ENCODE measurements at regions not wholly inside any gene's neighbourhood (a gene's known extent, or its start where the extent isn't known, plus 50 kb on each side); places are given as distances from the start of the nearest gene placed in this dataset.

- no peak for DNase-seq
- 90% methylated on average over 17 of the region's 22 CpGs for WGBS (ENCODE audit: insufficient coverage)
- no peaks in the 10 kb centered on the region for H3K9me3 ChIP-seq (replicated peaks in 1 of 2; ENCODE audit: control insufficient read depth in 1 of 2, insufficient read depth in 1 of 2, low read length in 2 of 2)
- Mint-ChIP-seq H3K9me3 (peaks cover 0 to 3% (median 0%) of the 10 kb centered on the region in 7 donors), H3K27me3 (ENCODE audit: low read depth in 3 of 3) (peaks cover 3 to 19% (median 13%) of the 10 kb centered on the region in 3 donors), H3K4me3 (no peak overlapping the region), H3K4me1 (peaks cover 3% of the 10 kb centered on the region), H3K27ac (no peak overlapping the region), H3K36me3 (no peaks in the 10 kb centered on the region)
- H3K4me3 ChIP-seq (replicated peaks in 1 of 3; ENCODE audit: low read depth in 2 of 3, low read length in 3 of 3), result no peak overlapping the region
- intact Hi-C loops (cut with micrococcal nuclease), result no loop called here
- H3K27ac ChIP-seq (ENCODE audit: low read depth in 1 of 2, low read length in 2 of 2), result no peak overlapping the region
- H3K79me2 ChIP-seq (ENCODE audit: insufficient read depth, low read length), result no peaks in the 10 kb centered on the region
- no peak overlapping the region for H2AFZ ChIP-seq (ENCODE audit: insufficient read depth, low read depth, low read length, poor library complexity, severe bottlenecking)
- no peaks in the 10 kb centered on the region for H3K4me1 ChIP-seq (ENCODE audit: control insufficient read depth in 1 of 2, insufficient read depth in 2 of 2, low read length in 2 of 2)
- no peak overlapping the region for H3K9ac ChIP-seq (ENCODE audit: insufficient read depth, low read length, poor library complexity, severe bottlenecking)
- H3K36me3 ChIP-seq (replicated peaks in 1 of 2; ENCODE audit: control insufficient read depth in 1 of 2, insufficient read depth in 2 of 2, low read length in 2 of 2), result no peaks in the 10 kb centered on the region
- H3K27me3 ChIP-seq (ENCODE audit: control insufficient read depth in 2 of 2, insufficient read depth in 2 of 2, low read length in 2 of 2), result no peaks in the 10 kb centered on the region
- H4K20me1 ChIP-seq (ENCODE audit: insufficient read depth, low read length), result no peaks in the 10 kb centered on the region
- H3K4me2 ChIP-seq (replicated peaks; ENCODE audit: extremely low read depth, low read length, poor library complexity, severe bottlenecking), result no peak overlapping the region
- no peak for TF ChIP-seq CTCF (IDR thresholded peaks at IDR 0.05)
These were observed 73.0 kb upstream of the PCSK6 start for GRCh38 chr15:101562428-101563059.

GRCh38 chr15:101561584-101561906, 72.0 kb upstream of the PCSK6 start:
- H3K9me3 ChIP-seq (replicated peaks in 1 of 2; ENCODE audit: control insufficient read depth in 1 of 2, insufficient read depth in 1 of 2, low read length in 2 of 2), result no peaks in the 10 kb centered on the region
- no peak overlapping the region for H2AFZ ChIP-seq (ENCODE audit: insufficient read depth, low read depth, low read length, poor library complexity, severe bottlenecking)
- WGBS (ENCODE audit: insufficient coverage), result 84% methylated on average over 13 of the region's 15 CpGs
- H3K9me3 Mint-ChIP-seq, result peaks cover 0 to 1% (median 0%) of the 10 kb centered on the region in 7 donors
- H3K27me3 Mint-ChIP-seq (ENCODE audit: low read depth in 3 of 3), result peaks cover 3 to 14% (median 13%) of the 10 kb centered on the region in 3 donors
- no peak overlapping the region for H3K4me3 ChIP-seq (replicated peaks in 1 of 3; ENCODE audit: low read depth in 2 of 3, low read length in 3 of 3)
- intact Hi-C loops (cut with micrococcal nuclease), result no loop called here
- no peak overlapping the region for H3K4me2 ChIP-seq (replicated peaks; ENCODE audit: extremely low read depth, low read length, poor library complexity, severe bottlenecking)
- no peaks in the 10 kb centered on the region for H3K36me3 ChIP-seq (replicated peaks in 1 of 2; ENCODE audit: control insufficient read depth in 1 of 2, insufficient read depth in 2 of 2, low read length in 2 of 2)
- H4K20me1 ChIP-seq (ENCODE audit: insufficient read depth, low read length), result no peaks in the 10 kb centered on the region
- no peaks in the 10 kb centered on the region for H3K79me2 ChIP-seq (ENCODE audit: insufficient read depth, low read length)
- no peak overlapping the region for H3K4me3 Mint-ChIP-seq
- DNase-seq, result no peak
- TF ChIP-seq CTCF (IDR thresholded peaks at IDR 0.05), result no peak
- no peak overlapping the region for H3K27ac Mint-ChIP-seq
- H3K27me3 ChIP-seq (ENCODE audit: control insufficient read depth in 2 of 2, insufficient read depth in 2 of 2, low read length in 2 of 2), result no peaks in the 10 kb centered on the region
- H3K4me1 ChIP-seq (ENCODE audit: control insufficient read depth in 1 of 2, insufficient read depth in 2 of 2, low read length in 2 of 2), result no peaks in the 10 kb centered on the region
- H3K27ac ChIP-seq (ENCODE audit: low read depth in 1 of 2, low read length in 2 of 2), result no peak overlapping the region
- H3K36me3 Mint-ChIP-seq, result no peaks in the 10 kb centered on the region
- H3K9ac ChIP-seq (ENCODE audit: insufficient read depth, low read length, poor library complexity, severe bottlenecking), result no peak overlapping the region
- peaks cover 3% of the 10 kb centered on the region for H3K4me1 Mint-ChIP-seq
